GM18867 (cell line): ENCODE measurements at regions not wholly inside any gene's neighbourhood (a gene's known extent, or its start where the extent isn't known, plus 50 kb on each side); places are given as distances from the start of the nearest gene placed in this dataset.

Source experiments
- ATAC-seq: cut with Tn5 transposase; IDR thresholded peaks from one replicate; pipeline ENCODE4 v1.9.1; 2021; ENCODE audit warnings: mild to moderate bottlenecking, moderate library complexity; ENCODE audit not compliant: unreplicated experiment

DNA sequence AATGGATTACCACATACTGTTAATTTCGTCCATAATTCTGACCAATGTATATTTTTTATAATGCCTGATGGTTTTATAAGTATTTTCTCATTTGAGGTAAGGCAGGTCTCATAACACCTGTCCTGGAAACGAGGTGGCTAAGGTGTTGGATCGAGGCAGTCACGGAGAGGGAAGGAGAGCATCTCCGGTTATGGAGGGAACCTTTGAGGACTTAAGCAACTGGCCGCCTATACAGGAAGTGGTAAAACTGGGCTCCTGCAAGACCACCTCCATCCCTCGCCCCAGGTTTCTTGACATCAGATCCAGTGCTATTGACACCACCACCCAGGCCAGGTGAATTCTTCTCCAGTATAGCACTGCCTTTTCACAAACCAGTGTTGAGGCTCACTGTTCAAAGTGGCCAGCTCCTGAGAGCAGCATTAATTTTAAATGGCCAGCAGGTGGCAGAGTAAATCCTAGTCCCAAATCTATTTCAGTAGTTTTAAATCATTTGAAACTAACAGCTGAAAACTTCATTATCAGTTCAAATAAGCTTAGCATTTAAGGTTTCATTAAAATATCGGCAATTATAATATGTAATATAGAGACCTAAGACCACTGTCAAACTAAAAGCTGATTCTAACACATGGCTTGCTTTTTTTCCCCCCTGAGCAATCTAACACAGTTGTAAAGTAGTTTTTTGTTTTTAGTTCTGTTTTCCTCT is 100.8 kb downstream of the PPM1A start:
- peak; percentile 66 for ATAC-seq

DNA sequence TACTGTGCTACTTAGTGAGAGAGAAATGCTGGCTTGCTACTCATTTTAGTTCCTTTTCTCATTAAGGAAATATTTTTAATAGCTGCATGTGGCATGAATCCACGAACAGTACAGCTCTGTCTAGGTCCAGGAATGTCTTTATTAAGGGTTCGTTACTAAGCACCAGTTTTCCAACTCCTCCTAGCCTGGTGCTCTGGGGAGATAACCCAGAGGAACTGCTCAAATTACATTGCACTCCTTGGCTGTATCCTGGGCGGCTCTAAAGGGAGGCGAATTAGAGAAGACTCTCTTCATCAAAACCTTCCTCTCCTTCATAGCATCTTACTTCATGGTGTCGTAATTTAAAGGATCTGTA is 101.3 kb downstream of the PPM1A start:
- ATAC-seq = no peak

DNA sequence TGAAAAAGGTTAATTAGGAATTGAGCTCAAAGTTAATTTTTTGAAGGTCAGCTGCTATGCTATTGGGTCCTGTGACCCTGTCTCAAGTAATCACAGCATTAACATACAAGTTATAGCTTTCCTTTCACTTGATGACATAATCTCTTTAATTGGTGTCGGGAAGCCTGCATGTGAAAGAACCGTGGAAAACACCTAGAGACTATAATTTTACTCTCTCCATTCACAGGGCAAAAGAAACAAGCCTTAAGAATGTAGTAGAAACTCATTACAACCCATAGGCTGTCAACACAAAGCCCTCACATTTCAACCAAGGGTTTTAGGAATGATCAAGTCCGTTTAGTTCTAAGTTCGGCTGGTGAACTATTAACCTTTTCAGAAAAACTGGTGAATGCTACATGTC is 104.4 kb downstream of the PPM1A start:
- no peak for ATAC-seq

DNA sequence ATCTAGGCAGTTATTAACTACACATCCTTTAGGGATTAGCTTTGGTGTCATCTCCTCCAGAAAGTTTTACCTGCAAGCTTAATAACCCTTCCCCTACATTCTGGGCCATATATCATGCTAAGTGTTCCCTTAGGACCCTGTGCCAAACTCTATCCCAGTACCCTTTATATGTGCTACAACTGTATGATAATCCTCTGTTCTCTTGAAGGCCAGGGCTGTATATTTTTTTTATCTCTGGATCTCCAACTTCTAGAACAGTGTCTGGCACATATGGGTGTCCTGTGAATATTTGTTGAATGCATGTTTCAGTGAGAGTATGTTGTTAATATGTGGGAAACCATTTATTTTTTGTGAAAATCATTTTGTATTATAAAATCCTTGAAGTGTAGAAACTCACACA is 106.7 kb downstream of the PPM1A start:
- ATAC-seq = no peak

DNA sequence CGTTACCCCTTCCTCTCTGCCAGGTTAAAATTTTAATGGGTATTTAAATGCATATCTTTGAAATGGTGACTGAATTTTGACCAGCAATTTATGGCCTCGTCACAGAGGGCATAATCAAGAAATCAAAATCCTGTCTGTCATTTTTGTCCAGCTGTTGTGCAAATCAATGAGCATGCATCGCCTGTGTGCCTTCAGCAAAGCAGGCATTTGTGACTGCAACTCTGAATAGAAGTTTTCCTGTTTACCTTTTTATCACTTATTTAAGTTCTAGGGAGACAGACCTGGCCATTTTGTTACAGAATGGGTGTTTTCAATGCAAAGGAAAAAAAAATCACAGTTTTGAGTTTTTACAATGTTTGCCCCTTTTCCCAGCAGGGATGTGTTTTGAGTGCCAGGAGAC is 107.4 kb downstream of the PPM1A start:
- ATAC-seq = no peak

DNA sequence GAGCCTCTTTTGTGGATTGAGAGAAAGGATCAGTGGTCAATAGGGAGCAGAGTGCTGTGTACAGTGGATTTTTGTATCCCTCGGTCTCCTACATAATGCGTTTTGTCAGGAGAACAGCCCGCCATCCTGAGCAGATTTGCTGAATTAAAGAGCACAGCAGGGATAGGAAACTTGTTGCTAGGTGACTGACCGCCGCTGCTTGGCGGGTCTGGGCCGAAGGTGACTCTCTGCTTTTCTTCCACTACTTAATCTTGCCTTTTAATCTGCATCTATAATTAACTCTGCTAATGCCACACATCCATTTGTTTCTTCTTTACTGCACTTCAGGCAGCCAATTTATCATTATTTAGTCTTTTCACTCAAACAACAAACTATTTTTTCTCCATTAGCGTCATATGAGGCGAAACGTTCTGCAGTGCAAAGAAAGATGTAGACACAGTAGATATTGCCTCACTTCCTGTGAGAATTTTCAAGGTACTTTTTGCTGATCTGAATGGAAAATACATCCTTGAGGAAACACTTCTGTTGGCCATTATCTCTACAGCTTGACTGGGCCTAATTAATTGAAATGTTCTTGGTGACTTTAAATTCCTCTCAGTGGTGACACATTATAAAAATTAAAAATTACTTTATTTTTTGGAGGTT is 108.0 kb downstream of the PPM1A start:
- ATAC-seq = no peak

DNA sequence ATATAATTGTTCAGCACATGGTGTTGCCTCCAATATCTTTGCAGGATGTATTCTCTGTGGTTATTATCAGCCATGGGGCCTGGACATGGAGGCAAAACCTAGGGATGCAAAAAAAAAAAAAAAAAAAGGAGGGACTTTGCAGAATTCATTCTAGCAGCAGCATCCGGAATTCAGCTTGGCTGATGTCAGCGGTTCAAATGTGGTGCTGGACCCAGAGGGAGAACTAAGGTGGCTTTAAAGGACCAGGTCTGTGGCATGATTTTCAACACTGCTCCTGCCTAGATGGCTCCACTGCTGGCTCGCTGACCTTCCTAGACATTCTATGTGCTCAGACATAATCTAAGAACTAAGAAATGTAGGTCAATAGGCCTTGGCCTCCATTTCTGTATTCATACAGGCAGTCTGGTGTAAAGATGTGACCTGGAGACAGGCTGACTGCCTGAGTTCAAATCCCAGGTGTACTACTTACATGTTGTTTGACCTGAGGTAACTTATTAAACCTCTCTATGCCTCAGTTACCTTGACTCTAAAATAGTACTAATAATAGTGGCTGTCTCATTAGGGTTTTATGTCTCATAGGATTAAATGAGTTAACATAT is 108.6 kb downstream of the PPM1A start:
- ATAC-seq = no peak

DNA sequence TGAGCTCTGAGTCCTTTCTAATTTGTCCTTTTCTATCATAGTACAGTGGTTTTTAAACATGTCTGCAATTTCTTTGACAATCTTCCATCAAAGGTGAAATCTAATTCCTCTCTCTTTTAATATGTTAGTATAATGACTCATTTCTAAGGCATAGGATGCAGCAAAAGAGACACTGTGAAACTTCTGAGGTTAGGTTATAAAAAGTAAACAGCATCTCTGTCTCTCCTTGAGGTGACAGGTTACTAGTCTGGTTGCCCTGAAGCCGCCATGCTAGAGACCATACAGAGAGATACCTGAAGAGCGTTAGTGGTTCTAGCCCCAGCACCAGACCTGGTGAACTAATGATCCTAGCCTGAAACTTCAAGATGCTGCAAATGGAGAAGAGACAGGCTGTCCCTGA is 114.3 kb downstream of the PPM1A start:
- ATAC-seq = no peak

DNA sequence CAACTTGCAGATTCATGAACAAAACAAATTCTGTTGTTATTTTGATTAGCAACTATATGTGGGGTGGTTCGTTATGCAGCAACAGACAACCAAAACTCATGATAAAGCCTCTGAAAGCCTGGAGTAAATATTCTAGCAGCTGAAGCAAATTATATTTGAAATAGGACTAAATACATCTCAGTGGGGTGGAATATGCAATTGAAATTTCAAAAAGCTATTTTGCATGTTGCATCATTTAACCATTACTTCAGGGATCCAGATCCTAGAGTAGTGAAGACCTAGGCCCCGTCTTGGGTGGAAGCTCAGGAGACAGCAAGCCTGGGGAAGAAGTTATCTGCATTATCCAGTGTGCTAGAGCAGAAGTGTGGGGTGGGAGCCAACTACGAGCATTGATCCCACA is 114.7 kb downstream of the PPM1A start:
- no peak for ATAC-seq

DNA sequence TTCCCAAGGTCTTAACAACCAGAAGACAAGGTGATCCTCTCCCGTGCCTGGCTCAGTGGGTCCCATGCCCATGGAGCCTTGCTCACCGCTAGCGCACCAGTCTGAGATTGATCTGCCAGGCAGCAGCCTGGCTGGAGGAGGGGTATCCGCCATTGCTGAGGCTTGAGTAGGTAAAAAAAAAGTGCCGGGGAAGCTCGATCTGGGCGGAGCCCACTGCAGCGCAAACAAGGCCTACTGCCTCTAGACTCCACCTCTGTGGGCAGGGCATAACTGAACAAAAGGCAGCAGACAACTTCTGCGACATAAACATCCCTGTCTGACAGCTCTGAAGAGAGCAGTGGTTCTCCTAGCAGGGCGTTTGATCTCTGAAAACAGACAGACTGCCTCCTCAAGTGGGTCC is 104.0 kb downstream of the C14orf39 start:
- no peak for ATAC-seq
